ENCODE measurements at regions not wholly inside any gene's neighbourhood (a gene's known extent, or its start where the extent isn't known, plus 50 kb on each side); places are given as distances from the start of the nearest gene placed in this dataset.

DNA sequence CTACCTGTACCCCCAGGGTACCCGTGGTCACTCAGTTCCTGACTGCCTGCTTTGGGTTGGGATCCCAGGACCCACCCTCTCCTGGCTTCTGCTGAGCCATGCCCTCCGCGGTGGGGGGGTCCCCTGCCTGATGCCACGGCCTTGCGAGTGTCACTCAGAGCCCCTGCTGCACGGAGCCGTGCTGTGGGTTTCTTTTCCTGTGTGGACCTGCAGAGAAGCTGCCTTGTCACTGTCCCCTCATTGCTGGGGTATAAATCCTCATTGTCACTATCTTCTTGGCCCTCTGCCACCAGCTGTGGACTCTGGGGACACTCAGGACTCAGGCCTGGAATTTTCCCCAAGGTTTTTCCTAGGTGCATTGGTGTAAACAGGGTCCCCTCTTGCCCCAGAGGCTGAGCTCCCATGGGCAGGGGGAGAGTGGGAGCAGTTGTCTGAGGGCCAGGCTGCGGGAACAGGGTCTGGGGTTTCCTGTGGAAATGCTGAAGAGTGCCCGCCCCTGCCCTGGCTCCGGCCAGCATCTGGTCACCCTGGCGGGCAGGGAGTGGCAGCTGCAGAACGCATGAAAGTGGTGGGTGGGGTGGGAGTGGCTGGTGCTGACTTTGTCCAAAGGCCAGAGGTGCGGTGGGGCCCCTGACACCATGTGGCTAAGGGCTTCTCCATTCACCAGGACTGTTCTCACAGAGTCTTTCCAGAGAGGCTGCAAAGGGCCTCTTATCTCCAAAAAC is 191.7 kb downstream of the GOLGA6L6 start:
- H3K4me1 ChIP-seq, result no peaks in the 10 kb centered on the region
- TF ChIP-seq POLR2A (IDR thresholded peaks at IDR 0.05), result no peak
- TF ChIP-seq, protein P1, sequence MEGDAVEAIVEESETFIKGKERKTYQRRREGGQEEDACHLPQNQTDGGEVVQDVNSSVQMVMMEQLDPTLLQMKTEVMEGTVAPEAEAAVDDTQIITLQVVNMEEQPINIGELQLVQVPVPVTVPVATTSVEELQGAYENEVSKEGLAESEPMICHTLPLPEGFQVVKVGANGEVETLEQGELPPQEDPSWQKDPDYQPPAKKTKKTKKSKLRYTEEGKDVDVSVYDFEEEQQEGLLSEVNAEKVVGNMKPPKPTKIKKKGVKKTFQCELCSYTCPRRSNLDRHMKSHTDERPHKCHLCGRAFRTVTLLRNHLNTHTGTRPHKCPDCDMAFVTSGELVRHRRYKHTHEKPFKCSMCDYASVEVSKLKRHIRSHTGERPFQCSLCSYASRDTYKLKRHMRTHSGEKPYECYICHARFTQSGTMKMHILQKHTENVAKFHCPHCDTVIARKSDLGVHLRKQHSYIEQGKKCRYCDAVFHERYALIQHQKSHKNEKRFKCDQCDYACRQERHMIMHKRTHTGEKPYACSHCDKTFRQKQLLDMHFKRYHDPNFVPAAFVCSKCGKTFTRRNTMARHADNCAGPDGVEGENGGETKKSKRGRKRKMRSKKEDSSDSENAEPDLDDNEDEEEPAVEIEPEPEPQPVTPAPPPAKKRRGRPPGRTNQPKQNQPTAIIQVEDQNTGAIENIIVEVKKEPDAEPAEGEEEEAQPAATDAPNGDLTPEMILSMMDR (IDR thresholded peaks at IDR 0.05), result no peak
- no peak overlapping the region for H3K4me3 ChIP-seq
- no peaks in the 10 kb centered on the region for H3K36me3 ChIP-seq (ENCODE audit: low read depth, missing control alignments)
- WGBS, 2 donors, result 81 to 85% methylated on average over 13 of the region's 13 CpGs
- no peaks in the 10 kb centered on the region for H3K9me3 ChIP-seq
- H3K27me3 ChIP-seq, result no peaks in the 10 kb centered on the region
- intact Hi-C loops (cut with DNase I; ENCODE audit: low total_unique reads), result loop anchor here (10.0 kb wide), 1 partner anchor 45 kb away; no protein-coding TSS in a partner anchor
- H3K27ac ChIP-seq, result no peak overlapping the region
- DNase-seq, result no peak

DNA sequence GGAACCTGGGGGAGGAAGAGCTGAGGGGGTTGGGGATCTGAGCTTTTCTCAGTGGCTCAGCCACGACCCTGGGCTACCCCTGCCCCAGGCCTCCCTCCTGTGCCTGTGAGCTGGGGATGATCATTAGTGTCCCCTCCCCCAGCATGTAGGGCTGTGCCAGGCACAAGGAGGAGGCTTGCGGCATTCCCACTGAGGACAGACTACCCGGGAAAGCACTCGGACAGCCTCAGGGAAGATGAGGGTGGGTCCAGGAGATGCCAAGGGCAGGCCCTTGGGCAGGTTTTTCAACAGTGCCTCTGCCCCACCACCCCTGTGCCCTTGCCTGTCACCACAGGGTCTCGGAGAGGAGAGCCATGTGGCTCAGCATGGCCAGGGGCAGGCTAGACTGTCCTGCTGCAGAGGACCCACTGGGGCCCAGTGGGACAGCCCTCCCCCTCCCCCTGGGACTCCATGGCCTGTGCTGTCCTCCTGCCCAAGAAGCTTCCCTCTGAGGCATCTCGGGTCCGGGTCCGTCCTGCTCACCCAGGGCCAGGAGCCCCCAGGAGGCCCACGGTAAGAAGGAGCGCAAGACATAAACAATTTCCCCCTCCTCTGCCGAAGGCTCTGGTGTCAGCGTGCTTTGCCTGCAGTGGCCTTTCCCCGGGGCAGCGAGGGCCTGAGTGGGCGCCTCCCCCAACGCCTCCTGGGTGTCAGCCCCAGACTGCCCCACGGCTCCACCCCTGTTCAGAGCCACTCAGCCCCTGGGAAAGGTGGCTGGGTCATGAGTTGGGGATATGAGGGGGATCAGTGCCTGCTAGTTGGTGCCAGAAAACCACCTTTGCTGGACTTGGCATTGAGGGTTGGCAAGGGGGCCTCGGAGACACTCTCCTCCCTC is 192.5 kb downstream of the GOLGA6L6 start:
- no peaks in the 10 kb centered on the region for H3K4me1 ChIP-seq
- no peak for DNase-seq
- TF ChIP-seq, protein P1 (IDR thresholded peaks at IDR 0.05), result no peak
- no peak for TF ChIP-seq POLR2A (IDR thresholded peaks at IDR 0.05)
- intact Hi-C loops (cut with DNase I; ENCODE audit: low total_unique reads), result loop anchor here (10.0 kb wide), 1 partner anchor 46 kb away; no protein-coding TSS in a partner anchor
- no peaks in the 10 kb centered on the region for H3K9me3 ChIP-seq
- H3K27me3 ChIP-seq, result no peaks in the 10 kb centered on the region
- H3K27ac ChIP-seq, result no peak overlapping the region
- WGBS, 2 donors, result 76 to 82% methylated on average over 12 to 18 of the region's 18 CpGs
- H3K36me3 ChIP-seq (ENCODE audit: low read depth, missing control alignments), result no peaks in the 10 kb centered on the region
- H3K4me3 ChIP-seq, result no peak overlapping the region

DNA sequence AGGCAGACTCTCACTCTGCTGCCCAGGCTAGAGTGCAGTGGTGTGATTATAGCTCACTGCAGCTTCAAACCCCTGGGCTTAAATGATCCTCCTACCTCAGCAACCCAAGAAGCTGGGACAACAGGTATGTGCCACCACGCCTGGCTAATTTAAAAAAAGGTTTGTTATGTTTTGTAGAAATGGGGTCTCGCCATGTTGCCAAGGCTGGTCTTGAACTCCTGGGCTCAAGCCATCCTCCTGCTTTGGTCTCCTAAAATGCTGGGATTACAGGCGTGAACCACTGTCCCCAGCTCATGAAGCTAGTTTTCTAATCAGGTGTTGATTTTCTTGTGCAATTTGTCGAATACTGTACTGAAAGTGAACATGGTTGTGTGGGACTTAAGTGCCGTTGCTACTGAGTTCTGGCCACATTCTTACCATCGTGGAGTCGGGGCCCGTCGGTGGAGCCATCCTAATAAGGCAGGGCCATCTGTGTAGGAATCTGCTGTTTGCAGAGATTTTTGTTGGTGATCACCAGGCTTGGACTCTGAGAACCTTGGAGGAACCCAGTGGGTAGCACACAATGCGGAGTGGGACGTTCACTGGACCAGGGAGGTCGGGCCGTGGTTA is 193.2 kb downstream of the GOLGA6L6 start:
- Histone ChIP-seq H3K27ac (no peak overlapping the region), H3K36me3 (ENCODE audit: low read depth, missing control alignments) (no peaks in the 10 kb centered on the region), H3K9me3 (no peaks in the 10 kb centered on the region), H3K27me3 (no peaks in the 10 kb centered on the region), H3K4me3 (no peak overlapping the region), H3K4me1 (no peaks in the 10 kb centered on the region)
- 84 to 86% methylated on average over 13 of the region's 13 CpGs for WGBS, 2 donors
- intact Hi-C loops (cut with DNase I; ENCODE audit: low total_unique reads), result loop anchor here (10.0 kb wide), 1 partner anchor 46 kb away; no protein-coding TSS in a partner anchor
- TF ChIP-seq, protein P1 (IDR thresholded peaks at IDR 0.05), result no peak
- DNase-seq, result no peak

DNA sequence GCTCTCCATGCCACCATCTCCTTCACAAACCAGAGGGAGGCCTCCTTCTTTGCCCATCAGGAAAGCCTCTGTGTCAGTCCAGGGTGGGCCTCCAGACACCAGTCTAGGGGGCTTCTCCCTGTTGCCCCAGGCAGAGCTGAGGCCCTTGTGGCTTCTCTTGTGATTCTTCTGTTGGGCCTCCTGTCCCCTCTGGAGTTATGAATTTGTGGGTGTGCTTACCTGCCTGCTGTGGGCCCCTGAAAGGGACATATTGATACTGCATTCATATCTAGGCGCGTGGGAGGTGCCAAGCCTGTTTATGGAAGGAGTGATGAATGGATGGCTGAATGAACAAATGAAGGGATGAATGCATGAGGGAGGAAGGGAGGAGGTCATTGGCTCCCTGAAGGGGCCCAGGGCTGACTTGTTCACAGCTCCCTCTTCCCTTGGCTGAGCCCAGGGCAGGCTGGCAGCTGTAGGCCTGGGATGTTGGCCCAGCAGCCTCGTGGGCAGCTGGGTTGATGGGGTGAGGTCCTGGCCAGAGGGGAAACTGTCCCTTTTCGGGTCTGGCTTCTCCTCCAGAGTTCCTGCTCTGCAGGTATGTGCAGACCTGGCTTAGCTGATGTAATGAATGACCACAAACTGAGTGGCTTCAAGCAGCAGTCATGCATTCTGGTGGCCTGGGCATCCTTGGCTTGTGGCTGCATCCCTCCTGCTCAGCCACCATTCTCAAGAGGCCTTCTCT is 195.4 kb downstream of the GOLGA6L6 start:
- Histone ChIP-seq H3K4me1 (no peaks in the 10 kb centered on the region), H3K4me3 (no peak overlapping the region), H3K27me3 (no peaks in the 10 kb centered on the region), H3K27ac (no peak overlapping the region), H3K9me3 (no peaks in the 10 kb centered on the region), H3K36me3 (ENCODE audit: low read depth, missing control alignments) (no peaks in the 10 kb centered on the region)
- intact Hi-C loops (cut with DNase I; ENCODE audit: low total_unique reads), result loop anchor here (10.0 kb wide), 1 partner anchor 49 kb away; no protein-coding TSS in a partner anchor
- peak; percentile 8 for DNase-seq
- WGBS, 2 donors, result 48 to 49% methylated on average over 4 of the region's 4 CpGs
- no peak for TF ChIP-seq POLR2A (IDR thresholded peaks at IDR 0.05)
- TF ChIP-seq, protein P1 (IDR thresholded peaks at IDR 0.05), result no peak
